Testis (tissue), 2 donors: ENCODE measurements at regions not wholly inside any gene's neighbourhood (a gene's known extent, or its start where the extent isn't known, plus 50 kb on each side); places are given as distances from the start of the nearest gene placed in this dataset.
"Not testable (repeated sequence)": the region's sequence is repeated elsewhere in the genome, so short reads cannot be mapped to it uniquely, and the experiment has no call there.

Experiments used
- DNase-seq: peaks from one replicate; pipeline ENCODE4 v3.0.0-alpha.2; 2019
- H3K27ac ChIP-seq, 2 donors: fragments of 200-600 bp; sonication (generic); one replicate each; pipeline ENCODE4 v1.5.1; 2019
- H3K27me3 ChIP-seq: fragments of 200-600 bp; sonication (generic); one replicate; pipeline ENCODE4 v1.5.1; 2019
- H3K36me3 ChIP-seq: fragments of 200-600 bp; sonication (generic); one replicate; pipeline ENCODE4 v1.5.1; 2017; ENCODE audit warnings: low read depth; ENCODE audit errors: missing control alignments
- H3K4me1 ChIP-seq: fragments of 200-600 bp; sonication (generic); one replicate; pipeline ENCODE4 v1.5.1; 2019
- H3K4me3 ChIP-seq, 2 donors: fragments of 200-600 bp; sonication (generic); one replicate each; pipeline ENCODE4 v1.5.1; 2017 to 2019
- H3K9me3 ChIP-seq: fragments of 200-600 bp; sonication (generic); one replicate; pipeline ENCODE4 v1.5.1; 2017
- POLR2A ChIP-seq: fragments of 450-650 bp; IDR thresholded peaks from one replicate; pipeline ENCODE4 v1.6.1; 2017; ENCODE audit warnings: antibody characterized with exemption, mild to moderate bottlenecking, moderate library complexity
- WGBS, 2 donors: methylation state at CpG; one replicate each; pipeline ENCODE4 v1.1.5; 2018; 5-methylcytosine and 5-hydroxymethylcytosine counted together
- intact Hi-C: fragments of 100-400 bp; cut with DNase I; formaldehyde crosslinking; loops from one replicate; pipeline ENCODE4 v1.15.1; 2023; ENCODE audit warnings: low total_unique reads
- TF ChIP-seq, protein P1 (sequence below), 3 experiments: fragments of 450-650 bp in 2 of 3; fragments of 200-600 bp in 1 of 3; sonication (generic) in 1 of 3; IDR thresholded peaks; one replicate each; pipeline ENCODE4 v1.5.1; 2016 to 2019; ENCODE audit warnings: antibody characterized with exemption in 3 of 3, mild to moderate bottlenecking in 2 of 3, moderate library complexity in 1 of 3

DNA sequence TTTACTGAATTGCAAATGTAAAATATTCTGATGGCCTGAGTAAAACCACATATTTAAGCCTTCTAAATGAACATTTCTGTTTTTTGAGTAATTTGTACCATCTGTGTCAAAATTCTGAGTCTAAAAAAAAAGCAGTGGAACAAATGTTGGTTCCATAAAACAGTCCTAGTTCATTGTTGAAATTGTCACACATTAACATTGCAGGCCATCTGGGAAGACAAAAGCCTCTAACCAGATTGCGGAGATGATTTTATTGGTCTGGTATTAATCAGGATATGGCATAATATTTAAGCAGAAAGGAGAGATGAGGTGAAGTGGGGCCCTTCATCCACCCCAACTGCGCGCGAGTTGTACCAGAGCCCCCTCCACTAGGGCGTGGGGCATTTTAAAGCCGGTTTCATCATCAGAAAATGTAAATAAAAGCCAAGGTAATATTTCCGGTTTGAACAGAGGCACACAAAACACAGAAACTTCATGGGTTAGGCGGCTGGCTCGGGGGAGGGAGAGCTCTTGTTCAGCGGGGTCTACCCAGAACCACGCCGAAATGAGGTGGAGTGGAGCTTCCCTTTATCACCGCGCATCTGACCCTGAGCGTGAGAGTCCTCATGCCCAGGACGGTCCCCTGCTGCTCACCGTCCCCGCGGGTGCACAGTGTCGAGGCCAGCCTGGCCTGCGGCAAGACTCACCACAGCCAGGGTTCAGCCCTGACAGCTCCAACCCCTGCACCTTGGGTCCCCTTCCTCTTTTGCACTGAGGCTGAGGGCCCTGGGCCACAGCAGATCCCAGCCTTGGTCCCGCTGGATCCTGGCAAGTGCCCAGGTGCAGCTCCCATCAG is 169.2 kb downstream of the URI1 start:
- intact Hi-C loops = no loop called here
- WGBS, 2 donors = 81 to 84% methylated on average over 21 to 22 of the region's 22 CpGs
- no peaks in the 10 kb centered on the region for H3K9me3 ChIP-seq
- no peak overlapping the region for H3K4me3 ChIP-seq
- H3K36me3 ChIP-seq = no peaks in the 10 kb centered on the region
- TF ChIP-seq POLR2A = no peak
- TF ChIP-seq, protein P1, sequence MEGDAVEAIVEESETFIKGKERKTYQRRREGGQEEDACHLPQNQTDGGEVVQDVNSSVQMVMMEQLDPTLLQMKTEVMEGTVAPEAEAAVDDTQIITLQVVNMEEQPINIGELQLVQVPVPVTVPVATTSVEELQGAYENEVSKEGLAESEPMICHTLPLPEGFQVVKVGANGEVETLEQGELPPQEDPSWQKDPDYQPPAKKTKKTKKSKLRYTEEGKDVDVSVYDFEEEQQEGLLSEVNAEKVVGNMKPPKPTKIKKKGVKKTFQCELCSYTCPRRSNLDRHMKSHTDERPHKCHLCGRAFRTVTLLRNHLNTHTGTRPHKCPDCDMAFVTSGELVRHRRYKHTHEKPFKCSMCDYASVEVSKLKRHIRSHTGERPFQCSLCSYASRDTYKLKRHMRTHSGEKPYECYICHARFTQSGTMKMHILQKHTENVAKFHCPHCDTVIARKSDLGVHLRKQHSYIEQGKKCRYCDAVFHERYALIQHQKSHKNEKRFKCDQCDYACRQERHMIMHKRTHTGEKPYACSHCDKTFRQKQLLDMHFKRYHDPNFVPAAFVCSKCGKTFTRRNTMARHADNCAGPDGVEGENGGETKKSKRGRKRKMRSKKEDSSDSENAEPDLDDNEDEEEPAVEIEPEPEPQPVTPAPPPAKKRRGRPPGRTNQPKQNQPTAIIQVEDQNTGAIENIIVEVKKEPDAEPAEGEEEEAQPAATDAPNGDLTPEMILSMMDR (IDR thresholded peaks at IDR 0.05) = no peak
- no peaks in the 10 kb centered on the region for H3K4me1 ChIP-seq
- H3K27ac ChIP-seq = no peak overlapping the region
- no peaks in the 10 kb centered on the region for H3K27me3 ChIP-seq
- no peak for DNase-seq

DNA sequence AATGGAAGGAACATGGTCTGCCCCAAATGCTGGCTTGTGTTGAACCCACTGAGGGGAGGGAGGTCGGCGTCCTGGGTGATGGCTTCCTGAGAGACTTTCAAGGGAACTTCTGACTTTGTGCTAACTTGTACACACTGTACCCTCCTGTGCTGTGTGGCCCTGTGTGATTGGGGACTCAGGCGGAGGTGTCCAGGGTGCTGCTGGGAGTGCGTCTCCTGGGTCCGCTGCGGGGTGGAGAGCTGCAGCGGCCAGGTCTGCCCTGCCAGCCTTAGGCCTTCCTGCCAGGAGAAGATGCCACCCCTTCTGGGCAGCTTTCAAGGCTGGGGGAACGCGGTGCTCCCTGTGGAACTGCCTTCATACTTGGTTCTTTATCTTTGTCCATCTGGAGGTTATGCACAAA is 170.1 kb downstream of the URI1 start:
- TF ChIP-seq POLR2A = no peak
- TF ChIP-seq, protein P1 (IDR thresholded peaks at IDR 0.05) = no peak
- Histone ChIP-seq H3K4me1 (no peaks in the 10 kb centered on the region), H3K27me3 (no peaks in the 10 kb centered on the region), H3K4me3 (no peak overlapping the region), H3K36me3 (no peaks in the 10 kb centered on the region), H3K9me3 (no peaks in the 10 kb centered on the region), H3K27ac (no peak overlapping the region)
- intact Hi-C loops = no loop called here
- 93 to 97% methylated on average over 6 to 9 of the region's 9 CpGs for WGBS, 2 donors
- no peak for DNase-seq

DNA sequence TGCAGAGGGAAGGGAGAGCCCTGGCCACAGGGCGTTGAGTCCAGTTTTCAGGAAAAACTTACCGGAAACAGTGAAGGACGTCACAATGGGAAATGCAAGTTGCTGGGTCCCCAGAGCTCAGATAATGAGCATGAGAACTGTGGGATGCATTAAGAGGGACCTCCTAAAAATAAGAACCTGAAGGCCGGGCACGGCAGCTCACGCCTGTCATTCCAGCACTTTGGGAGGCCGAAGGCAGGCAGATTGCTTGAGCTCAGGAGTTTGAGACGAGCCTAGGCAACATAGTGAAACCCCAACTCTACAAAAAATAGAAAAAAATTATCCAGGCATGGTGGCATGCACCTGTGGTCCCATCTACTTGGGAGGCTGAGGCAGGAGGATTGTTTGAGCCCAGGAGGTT is 170.6 kb downstream of the URI1 start:
- intact Hi-C loops = no loop called here

DNA sequence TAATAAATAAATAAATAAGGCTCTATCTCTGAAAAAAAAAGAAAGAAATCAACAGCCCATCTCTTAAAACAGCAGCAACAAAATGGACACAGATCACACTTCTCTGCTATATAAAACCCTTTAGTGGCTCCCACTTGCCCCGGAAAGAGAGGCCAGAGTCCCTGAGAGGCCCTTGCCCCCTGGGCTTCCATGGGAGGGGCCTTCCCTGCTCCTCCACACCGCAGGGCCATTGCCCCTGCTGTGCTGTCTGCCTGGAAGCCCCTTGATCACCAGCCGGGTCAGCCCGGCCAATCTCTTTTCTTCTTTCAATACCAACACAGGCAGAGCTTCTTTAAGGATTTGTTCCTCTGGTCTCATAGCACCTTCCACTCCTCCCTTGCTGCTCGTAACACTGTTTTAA is 171.1 kb downstream of the URI1 start:
- intact Hi-C loops = no loop called here
- 75 to 81% methylated on average over 5 of the region's 5 CpGs for WGBS, 2 donors

More for the DNA sequence above, 170.6 kb downstream of the URI1 start:
- H3K4me3 ChIP-seq = no peak overlapping the region
- H3K4me1 ChIP-seq = no peaks in the 10 kb centered on the region
- no peaks in the 10 kb centered on the region for H3K27me3 ChIP-seq
- H3K27ac ChIP-seq = no peak overlapping the region
- H3K36me3 ChIP-seq = no peaks in the 10 kb centered on the region
- no peak for TF ChIP-seq POLR2A
- TF ChIP-seq, protein P1 (IDR thresholded peaks at IDR 0.05) = no peak
- 88 to 100% methylated on average over 8 of the region's 8 CpGs for WGBS, 2 donors
- no peaks in the 10 kb centered on the region for H3K9me3 ChIP-seq
- DNase-seq = no peak

DNA sequence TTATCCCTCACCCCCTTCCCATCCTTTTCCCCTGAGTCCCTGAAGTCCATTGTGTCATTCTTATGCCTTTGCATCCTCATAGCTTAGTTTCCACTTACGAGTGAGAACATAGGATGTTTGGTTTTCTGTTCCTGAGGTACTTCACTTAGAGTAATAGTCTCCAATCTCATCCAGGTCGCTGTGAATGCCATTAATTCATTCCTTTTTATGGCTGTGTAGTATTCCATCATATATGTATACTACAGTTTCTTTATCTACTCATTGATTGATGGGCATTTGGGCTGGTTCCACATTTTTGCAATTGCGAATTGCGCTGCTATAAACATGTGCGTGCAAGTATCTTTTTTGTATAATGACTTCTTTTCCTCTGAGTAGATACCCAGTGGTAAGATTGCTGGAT is 172.1 kb downstream of the URI1 start:
- H3K4me1 ChIP-seq, H3K9me3 ChIP-seq, H3K4me3 ChIP-seq, DNase-seq, H3K27ac ChIP-seq, H3K27me3 ChIP-seq, H3K36me3 ChIP-seq, intact Hi-C loops: not testable (repeated sequence)
- WGBS, 2 donors = 84 to 90% methylated on average over 5 of the region's 5 CpGs

More for the DNA sequence above, 171.1 kb downstream of the URI1 start:
- Histone ChIP-seq H3K9me3 (no peaks in the 10 kb centered on the region), H3K4me3 (no peak overlapping the region), H3K27ac (no peak overlapping the region), H3K27me3 (no peaks in the 10 kb centered on the region), H3K36me3 (no peaks in the 10 kb centered on the region), H3K4me1 (no peaks in the 10 kb centered on the region)
- no peak for DNase-seq
- TF ChIP-seq, protein P1 (IDR thresholded peaks at IDR 0.05) = no peak
- TF ChIP-seq POLR2A = no peak
